ENCODE measurements at regions not wholly inside any gene's neighbourhood (a gene's known extent, or its start where the extent isn't known, plus 50 kb on each side); places are given as distances from the start of the nearest gene placed in this dataset.

DNA sequence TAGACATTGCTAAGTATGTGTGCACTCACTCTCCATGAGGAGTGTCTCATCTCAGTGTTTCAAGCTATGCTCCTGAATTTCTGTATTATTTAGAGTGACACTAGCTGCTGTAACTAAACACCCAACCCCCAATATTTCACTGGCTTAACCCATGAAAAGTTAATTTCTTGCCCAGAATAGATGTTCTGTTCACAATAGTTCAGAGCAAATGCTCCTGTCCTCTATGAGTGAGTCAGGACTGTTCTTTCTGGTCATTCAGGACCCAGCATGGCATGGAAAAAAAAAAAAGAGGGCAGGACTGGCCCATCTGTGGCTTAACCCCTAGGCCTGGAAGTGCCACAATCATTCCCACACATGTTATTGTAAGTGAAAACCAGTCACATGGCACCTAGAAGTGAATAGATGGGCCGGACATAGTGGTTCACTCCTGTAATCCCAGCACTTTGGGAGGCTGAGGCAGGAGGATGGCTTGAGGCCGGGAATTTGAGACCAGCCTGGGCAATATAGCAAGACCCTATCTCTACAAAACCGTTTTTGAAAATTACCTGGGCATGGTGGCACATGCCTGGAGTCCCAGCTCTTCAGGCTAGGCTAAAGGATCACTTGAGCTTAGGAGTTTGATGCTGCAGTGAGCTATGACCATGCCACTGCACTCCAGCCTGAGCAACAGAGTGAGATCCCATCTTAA lies 663.6 kb downstream of the IRS1 start:
- Histone ChIP-seq H3K4me2 (ENCODE audit: low read depth, low read length) (no peak overlapping the region), H3K79me2 (ENCODE audit: insufficient read depth, low read length) (no peaks in the 10 kb centered on the region), H2AFZ (ENCODE audit: low read length) (peak overlapping the region; percentile 16), H3K9me3 (ENCODE audit: low read length) (no peaks in the 10 kb centered on the region), H4K20me1 (ENCODE audit: insufficient read depth, low read length) (no peaks in the 10 kb centered on the region), H3K27me3 (ENCODE audit: control insufficient read depth in 1 of 2, insufficient read depth in 2 of 2, low read length in 2 of 2) (no peaks in the 10 kb centered on the region), H3K27ac (ENCODE audit: extremely low read length, insufficient read depth, low read length) (no peak overlapping the region), H3K4me1 (ENCODE audit: insufficient read depth, low read length) (peaks cover 46% of the 10 kb centered on the region), H3K36me3 (replicated peaks in 1 of 2; ENCODE audit: control insufficient read depth in 1 of 2, insufficient read depth in 2 of 2, low read length in 2 of 2) (no peaks in the 10 kb centered on the region), H3K4me3 (replicated peaks in 1 of 3; ENCODE audit: insufficient read depth in 1 of 3, low read depth in 2 of 3, low read length in 3 of 3) (no peak overlapping the region), H3K9ac (ENCODE audit: insufficient read depth, low read depth, low read length) (no peak overlapping the region)
- no TSS peak for BruUV-seq (replicated peaks)
- in situ Hi-C loops (cut with HindIII; ENCODE audit: extremely low pct_ligation_motif_present, low pct_unique_long_range_greater_than_20kb), result no loop called here
- no peak for DNase-seq (ENCODE audit: low spot score)
- TF ChIP-seq, protein P1, sequence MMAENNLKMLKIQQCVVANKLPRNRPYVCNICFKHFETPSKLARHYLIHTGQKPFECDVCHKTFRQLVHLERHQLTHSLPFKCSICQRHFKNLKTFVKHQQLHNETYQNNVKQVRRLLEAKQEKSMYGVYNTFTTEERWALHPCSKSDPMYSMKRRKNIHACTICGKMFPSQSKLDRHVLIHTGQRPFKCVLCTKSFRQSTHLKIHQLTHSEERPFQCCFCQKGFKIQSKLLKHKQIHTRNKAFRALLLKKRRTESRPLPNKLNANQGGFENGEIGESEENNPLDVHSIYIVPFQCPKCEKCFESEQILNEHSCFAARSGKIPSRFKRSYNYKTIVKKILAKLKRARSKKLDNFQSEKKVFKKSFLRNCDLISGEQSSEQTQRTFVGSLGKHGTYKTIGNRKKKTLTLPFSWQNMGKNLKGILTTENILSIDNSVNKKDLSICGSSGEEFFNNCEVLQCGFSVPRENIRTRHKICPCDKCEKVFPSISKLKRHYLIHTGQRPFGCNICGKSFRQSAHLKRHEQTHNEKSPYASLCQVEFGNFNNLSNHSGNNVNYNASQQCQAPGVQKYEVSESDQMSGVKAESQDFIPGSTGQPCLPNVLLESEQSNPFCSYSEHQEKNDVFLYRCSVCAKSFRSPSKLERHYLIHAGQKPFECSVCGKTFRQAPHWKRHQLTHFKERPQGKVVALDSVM (CRISPR knock-in tag; IDR thresholded peaks at IDR 0.05), result peak; percentile 58; the same call in 1 of the 2 replicates
- TF ChIP-seq ZNF121 (CRISPR knock-in tag; IDR thresholded peaks at IDR 0.05) (peak; percentile 76), TMF1 (CRISPR knock-in tag; IDR thresholded peaks at IDR 0.05; ENCODE audit: low read depth) (no peak)
- intact Hi-C loops (cut with micrococcal nuclease; ENCODE audit: unreplicated experiment), result no loop called here
- ChIA-PET CTCF (ENCODE audit: low intra/inter-chr PET ratio, low total read pairs) (no interaction called here), POLR2A (interaction anchor here (1.6 kb wide), 1 partner anchor 17 kb away, joined by 4 read pairs; no protein-coding TSS in a partner anchor)
- FAIRE-seq, result no peak
- WGBS (ENCODE audit: low lambda C conversion rate), result 81% methylated on average over 3 of the region's 3 CpGs
- no peak for ATAC-seq

DNA sequence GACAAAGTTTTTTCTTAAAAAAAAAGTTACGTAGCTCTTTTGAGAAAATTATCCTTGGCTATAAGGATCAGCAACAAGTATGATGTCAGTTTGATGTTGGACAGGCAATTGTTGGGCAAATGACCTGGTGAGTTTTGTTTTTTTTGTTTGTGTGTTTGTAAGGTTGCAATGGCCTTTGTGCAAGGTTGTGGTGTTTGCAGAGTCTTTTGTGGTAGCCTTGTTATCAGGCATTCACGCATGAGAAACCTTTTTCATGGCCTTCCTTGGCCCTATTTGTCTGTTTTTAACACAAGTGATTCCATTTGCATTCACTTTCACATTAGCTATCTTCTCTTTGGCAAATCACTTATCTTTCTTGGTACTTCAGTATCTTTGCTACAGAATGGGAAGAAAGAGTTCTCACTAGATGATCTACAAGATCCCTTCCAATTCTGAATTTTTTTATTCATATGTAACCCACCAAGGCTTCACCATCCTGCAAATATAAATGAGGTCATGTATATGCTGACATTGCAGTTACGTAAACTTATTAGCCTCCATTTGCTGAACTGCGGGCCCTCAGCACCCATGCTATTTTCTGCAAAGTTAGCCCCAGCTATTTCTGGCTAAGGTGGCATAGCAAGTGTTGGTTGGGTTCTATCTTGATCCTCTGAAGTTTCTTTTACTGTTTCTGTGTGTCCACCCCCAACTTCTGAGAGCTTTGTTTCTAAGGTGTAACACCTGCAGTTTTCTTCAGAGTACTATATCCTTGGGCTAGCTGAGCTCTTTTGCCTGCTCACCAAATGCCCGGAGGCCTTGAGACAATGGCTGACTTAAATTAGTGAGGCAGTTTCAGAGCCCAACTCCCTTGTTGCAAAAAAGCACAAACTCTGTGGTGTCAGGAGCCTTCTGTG lies 667.1 kb downstream of the IRS1 start:
- POLR2A ChIA-PET, result no interaction called here
- intact Hi-C loops (cut with micrococcal nuclease; ENCODE audit: unreplicated experiment), result no loop called here
- TF ChIP-seq, protein P2, sequence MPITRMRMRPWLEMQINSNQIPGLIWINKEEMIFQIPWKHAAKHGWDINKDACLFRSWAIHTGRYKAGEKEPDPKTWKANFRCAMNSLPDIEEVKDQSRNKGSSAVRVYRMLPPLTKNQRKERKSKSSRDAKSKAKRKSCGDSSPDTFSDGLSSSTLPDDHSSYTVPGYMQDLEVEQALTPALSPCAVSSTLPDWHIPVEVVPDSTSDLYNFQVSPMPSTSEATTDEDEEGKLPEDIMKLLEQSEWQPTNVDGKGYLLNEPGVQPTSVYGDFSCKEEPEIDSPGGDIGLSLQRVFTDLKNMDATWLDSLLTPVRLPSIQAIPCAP (CRISPR knock-in tag; IDR thresholded peaks at IDR 0.05; ENCODE audit: low read depth), result no peak
- TF ChIP-seq ZNF350 (CRISPR knock-in tag; IDR thresholded peaks at IDR 0.05; ENCODE audit: borderline replicate concordance, low read depth) (no peak), MAF1 (CRISPR knock-in tag; IDR thresholded peaks at IDR 0.05; ENCODE audit: borderline replicate concordance) (no peak), CREM (IDR thresholded peaks at IDR 0.05) (no peak), CREM (CRISPR knock-in tag; IDR thresholded peaks at IDR 0.05) (no peak), MAFF (IDR thresholded peaks at IDR 0.05; ENCODE audit: low read depth, low read length) (peak; percentile 97), ATF7 (IDR thresholded peaks at IDR 0.05) (0 out of 2 replicates have a peak, but pooled peaks have one; percentile 15), ATF7 (CRISPR knock-in tag; IDR thresholded peaks at IDR 0.05) (no peak), SRF (IDR thresholded peaks at IDR 0.05; ENCODE audit: low read depth, low read length) (no peak), NFYC (CRISPR knock-in tag; IDR thresholded peaks at IDR 0.05) (no peak), MAFK (conservative IDR thresholded peaks at IDR 0.05 in 1 of 2, IDR thresholded peaks at IDR 0.05 in 1 of 2; ENCODE audit: low read length in 2 of 2) (peak; percentile 97 to 98), SCMH1 (CRISPR knock-in tag; IDR thresholded peaks at IDR 0.05; ENCODE audit: borderline replicate concordance) (no peak)

More for the DNA sequence above, 667.1 kb downstream of the IRS1 start:
- no peak overlapping the region for H3K4me3 ChIP-seq (replicated peaks in 1 of 3; ENCODE audit: insufficient read depth in 1 of 3, low read depth in 2 of 3, low read length in 3 of 3)
- H3K4me2 ChIP-seq (ENCODE audit: low read depth, low read length), result no peak overlapping the region
- 96% methylated on average over 5 of the region's 5 CpGs for WGBS (ENCODE audit: low lambda C conversion rate)
- no peak overlapping the region for H3K9ac ChIP-seq (ENCODE audit: insufficient read depth, low read depth, low read length)
- H3K4me1 ChIP-seq (ENCODE audit: insufficient read depth, low read length), result peaks cover 22% of the 10 kb centered on the region
- H3K9me3 ChIP-seq (ENCODE audit: low read length), result no peaks in the 10 kb centered on the region
- BruUV-seq (replicated peaks), result no TSS peak
- DNase-seq (ENCODE audit: low spot score), result no peak
- H3K79me2 ChIP-seq (ENCODE audit: insufficient read depth, low read length), result no peaks in the 10 kb centered on the region
- H3K36me3 ChIP-seq (replicated peaks in 1 of 2; ENCODE audit: control insufficient read depth in 1 of 2, insufficient read depth in 2 of 2, low read length in 2 of 2), result no peaks in the 10 kb centered on the region
- CTCF ChIA-PET (ENCODE audit: low intra/inter-chr PET ratio, low total read pairs), result no interaction called here
- no peak for FAIRE-seq
- no peak for ATAC-seq
- H4K20me1 ChIP-seq (ENCODE audit: insufficient read depth, low read length), result no peaks in the 10 kb centered on the region
- H3K27me3 ChIP-seq (ENCODE audit: control insufficient read depth in 1 of 2, insufficient read depth in 2 of 2, low read length in 2 of 2), result no peaks in the 10 kb centered on the region
- H3K27ac ChIP-seq (ENCODE audit: extremely low read length, insufficient read depth, low read length), result no peak overlapping the region
- in situ Hi-C loops (cut with HindIII; ENCODE audit: extremely low pct_ligation_motif_present, low pct_unique_long_range_greater_than_20kb), result no loop called here
- no peak overlapping the region for H2AFZ ChIP-seq (ENCODE audit: low read length)
